Peyer's patch (tissue), 4 donors: ENCODE measurements at regions not wholly inside any gene's neighbourhood (a gene's known extent, or its start where the extent isn't known, plus 50 kb on each side); places are given as distances from the start of the nearest gene placed in this dataset.

Experiments
- CTCF ChIP-seq, 6 experiments: fragments of 450-650 bp in 4 of 6; fragments of 200-600 bp in 2 of 6; sonication (generic) in 1 of 6; IDR thresholded peaks; one replicate each; pipeline ENCODE4 v1.5.1; 2017 to 2019; ENCODE audit warnings: antibody characterized with exemption in 6 of 6, mild to moderate bottlenecking in 3 of 6, moderate library complexity in 1 of 6
- POLR2A ChIP-seq, 2 donors: fragments of 450-650 bp; IDR thresholded peaks; one replicate each; pipeline ENCODE4 v1.5.1; 2017; ENCODE audit warnings: antibody characterized with exemption in 2 of 2, mild to moderate bottlenecking in 2 of 2, moderate library complexity in 2 of 2

- no peak for TF ChIP-seq CTCF (IDR thresholded peaks at IDR 0.05)
- TF ChIP-seq POLR2A (IDR thresholded peaks at IDR 0.05) = no peak
Observed at GRCh38 chr12:19038209-19038608, 91.3 kb upstream of the PLEKHA5 start.
